Caco-2 (cell line): ENCODE measurements at regions not wholly inside any gene's neighbourhood (a gene's known extent, or its start where the extent isn't known, plus 50 kb on each side); places are given as distances from the start of the nearest gene placed in this dataset.
A peak's percentile ranks its signal among the peaks of the same experiment; 100 is the strongest.
"Not testable (repeated sequence)": the region's sequence is repeated elsewhere in the genome, so short reads cannot be mapped to it uniquely, and the experiment has no call there.

Experiments
- BruUV-seq: library from RNA; stranded (reverse); fragments of 400-500 nt; replicated peaks from 2 replicates; lab custom pipeline; 2021; lab: Mats Ljungman, UMichigan
- CTCF ChIA-PET: fragments of 300-600 bp; sonication (Branson Sonifier 250); formaldehyde crosslinking; loops from one replicate; lab custom pipeline; 2022; ENCODE audit warnings: antibody characterized with exemption; lab: Charles Lee
- POLR2A ChIA-PET: fragments of 300-600 bp; sonication (Branson Sonifier 250); formaldehyde crosslinking; loops from one replicate; lab custom pipeline; 2022; ENCODE audit warnings: antibody characterized with exemption; lab: Charles Lee
- DNase-seq, 2 experiments: peaks; one replicate each; pipeline versions ENCODE4 v3.0.0 to v3.0.0-alpha.2; 2020 to 2022
- H3K27me3 ChIP-seq: replicated peaks from 2 replicates; pipeline ENCODE4 v1.6.0; 2011; ENCODE audit warnings: low read length; ENCODE audit not compliant: control insufficient read depth, insufficient read depth
- H3K36me3 ChIP-seq: 2 replicates; pipeline ENCODE4 v1.5.1; 2011; ENCODE audit warnings: low read length; ENCODE audit not compliant: control insufficient read depth, insufficient read depth
- H3K4me1 ChIP-seq: fragments of 250-450 bp; sonication (Bioruptor Pico); 2 replicates; pipeline ENCODE4 v1.5.1; 2020; ENCODE audit warnings: mild to moderate bottlenecking
- H3K4me3 ChIP-seq: 2 replicates; pipeline ENCODE4 v1.5.1; 2011; ENCODE audit warnings: low read depth, mild to moderate bottlenecking, control low read depth, low read length
- H3K9me3 ChIP-seq: fragments of 250-450 bp; sonication (Bioruptor Pico); 2 replicates; pipeline ENCODE4 v1.5.1; 2020; ENCODE audit warnings: mild to moderate bottlenecking, moderate library complexity
- H3K27ac Mint-ChIP-seq: one replicate; pipeline ENCODE4 v1.8.0; 2022; ENCODE audit warnings: mixed read lengths; ENCODE audit not compliant: unreplicated experiment
- H3K27me3 Mint-ChIP-seq: one replicate; pipeline ENCODE4 v1.8.0; 2022; ENCODE audit warnings: mixed read lengths; ENCODE audit not compliant: insufficient read depth, unreplicated experiment
- H3K36me3 Mint-ChIP-seq: one replicate; pipeline ENCODE4 v1.8.0; 2022; ENCODE audit warnings: mild to moderate bottlenecking, mixed read lengths; ENCODE audit not compliant: insufficient read depth, unreplicated experiment
- H3K4me1 Mint-ChIP-seq: one replicate; pipeline ENCODE4 v1.8.0; 2022; ENCODE audit warnings: low read depth, mixed read lengths; ENCODE audit not compliant: unreplicated experiment
- H3K4me3 Mint-ChIP-seq: one replicate; pipeline ENCODE4 v1.8.0; 2022; ENCODE audit warnings: mild to moderate bottlenecking, moderate library complexity, mixed read lengths; ENCODE audit not compliant: unreplicated experiment
- H3K9me3 Mint-ChIP-seq: one replicate; pipeline ENCODE4 v1.8.0; 2022; ENCODE audit warnings: mixed read lengths; ENCODE audit not compliant: unreplicated experiment
- CTCF ChIP-seq, 2 experiments: fragments of 200-600 bp in 1 of 2; IDR thresholded peaks; 1 replicate in 1 of 2; 2 replicates in 1 of 2; pipeline versions ENCODE4 v1.5.1 to v1.8.0; 2011 to 2022; ENCODE audit warnings: antibody characterized with exemption in 1 of 2, control low read depth in 1 of 2, inconsistent platforms in 1 of 2, low read depth in 1 of 2, low read length in 1 of 2, mild to moderate bottlenecking in 1 of 2, moderate library complexity in 1 of 2; ENCODE audit not compliant: insufficient read depth in 1 of 2, severe bottlenecking in 1 of 2, unreplicated experiment in 1 of 2
- intact Hi-C: fragments of 100-400 bp; cut with micrococcal nuclease; formaldehyde crosslinking; loops from one replicate; pipeline ENCODE4 v1.10.0; 2022; ENCODE audit not compliant: unreplicated experiment

DNA sequence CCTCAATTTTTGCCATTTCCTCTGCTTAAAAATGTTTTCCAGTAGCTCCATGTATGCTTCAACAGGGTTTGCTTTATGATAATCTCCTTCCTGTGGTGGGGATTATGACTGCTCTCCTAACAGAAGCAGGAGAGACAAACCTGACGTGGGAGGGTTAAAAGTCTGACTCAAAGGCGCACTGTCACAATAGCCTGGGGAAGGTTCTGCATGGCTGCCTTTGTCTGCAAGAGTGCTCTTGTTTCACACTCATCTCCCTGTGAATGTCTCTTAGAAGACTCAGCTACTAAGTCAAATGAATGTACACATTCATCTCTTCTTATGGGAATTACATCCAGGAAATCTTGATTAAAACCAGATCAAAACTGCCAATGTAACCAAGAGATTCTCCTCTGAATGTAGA lies 90.9 kb upstream of the MTAP start:
- Histone ChIP-seq H3K9me3 (no peaks in the 10 kb centered on the region), H3K27me3 (no peaks in the 10 kb centered on the region), H3K4me3 (no peak overlapping the region), H3K36me3 (no peaks in the 10 kb centered on the region), H3K4me1 (peaks cover 10% of the 10 kb centered on the region; the same call in 1 of the 2 replicates)
- CTCF ChIA-PET, result no interaction called here
- BruUV-seq, result no TSS peak
- no peak overlapping the region for H3K4me3 Mint-ChIP-seq
- POLR2A ChIA-PET, result no interaction called here
- H3K27me3 Mint-ChIP-seq, result no peaks in the 10 kb centered on the region
- H3K36me3 Mint-ChIP-seq, result peaks cover 5% of the 10 kb centered on the region
- intact Hi-C loops, result no loop called here
- TF ChIP-seq CTCF (IDR thresholded peaks at IDR 0.05; ENCODE audit: insufficient read depth in 1 of 2, low read depth in 1 of 2, low read length in 1 of 2, severe bottlenecking in 1 of 2, unreplicated experiment in 1 of 2), result no peak
- H3K4me1 Mint-ChIP-seq, result peaks cover 6% of the 10 kb centered on the region
- H3K27ac Mint-ChIP-seq, result no peak overlapping the region
- no peak for DNase-seq
- H3K9me3 Mint-ChIP-seq, result no peaks in the 10 kb centered on the region

- Mint-ChIP-seq H3K4me1 (peaks cover 6% of the 10 kb centered on the region), H3K36me3 (no peaks in the 10 kb centered on the region), H3K4me3 (no peak overlapping the region), H3K27ac (no peak overlapping the region), H3K27me3 (no peaks in the 10 kb centered on the region), H3K9me3 (no peaks in the 10 kb centered on the region)
- DNase-seq, result peak in 1 of 2 experiments; percentile 22
- CTCF ChIA-PET, result no interaction called here
- Histone ChIP-seq H3K4me3 (no peak overlapping the region), H3K4me1 (peaks cover 10% of the 10 kb centered on the region; the same call in 1 of the 2 replicates), H3K27me3 (no peaks in the 10 kb centered on the region), H3K36me3 (no peaks in the 10 kb centered on the region), H3K9me3 (no peaks in the 10 kb centered on the region)
- POLR2A ChIA-PET, result no interaction called here
- TF ChIP-seq CTCF (IDR thresholded peaks at IDR 0.05; ENCODE audit: insufficient read depth in 1 of 2, low read depth in 1 of 2, low read length in 1 of 2, severe bottlenecking in 1 of 2, unreplicated experiment in 1 of 2), result no peak
- BruUV-seq, result no TSS peak
- intact Hi-C loops, result no loop called here
These were observed 87.0 kb upstream of the MTAP start for GRCh38 chr9:21715408-21715807.

- 0 out of 2 replicates have a peak, but pooled peaks cover 5% of the 10 kb centered on the region for H3K4me1 ChIP-seq
- H3K27me3 ChIP-seq, result no peaks in the 10 kb centered on the region
- no peak overlapping the region for H3K4me3 ChIP-seq
- DNase-seq, result no peak
- ChIA-PET CTCF (no interaction called here), POLR2A (no interaction called here)
- H3K9me3 Mint-ChIP-seq, result no peaks in the 10 kb centered on the region
- H3K27me3 Mint-ChIP-seq, result peaks cover 4% of the 10 kb centered on the region
- H3K4me1 Mint-ChIP-seq, result peaks cover 4% of the 10 kb centered on the region
- TF ChIP-seq CTCF (IDR thresholded peaks at IDR 0.05; ENCODE audit: insufficient read depth in 1 of 2, low read depth in 1 of 2, low read length in 1 of 2, severe bottlenecking in 1 of 2, unreplicated experiment in 1 of 2), result no peak
- no peak overlapping the region for H3K27ac Mint-ChIP-seq
- no peaks in the 10 kb centered on the region for H3K9me3 ChIP-seq
- no peaks in the 10 kb centered on the region for H3K36me3 ChIP-seq
- intact Hi-C loops, result no loop called here
- H3K36me3 Mint-ChIP-seq, result no peaks in the 10 kb centered on the region
- BruUV-seq, result no TSS peak
- H3K4me3 Mint-ChIP-seq, result no peak overlapping the region
These were observed 81.7 kb upstream of the MTAP start for GRCh38 chr9:21720758-21721157.

DNA sequence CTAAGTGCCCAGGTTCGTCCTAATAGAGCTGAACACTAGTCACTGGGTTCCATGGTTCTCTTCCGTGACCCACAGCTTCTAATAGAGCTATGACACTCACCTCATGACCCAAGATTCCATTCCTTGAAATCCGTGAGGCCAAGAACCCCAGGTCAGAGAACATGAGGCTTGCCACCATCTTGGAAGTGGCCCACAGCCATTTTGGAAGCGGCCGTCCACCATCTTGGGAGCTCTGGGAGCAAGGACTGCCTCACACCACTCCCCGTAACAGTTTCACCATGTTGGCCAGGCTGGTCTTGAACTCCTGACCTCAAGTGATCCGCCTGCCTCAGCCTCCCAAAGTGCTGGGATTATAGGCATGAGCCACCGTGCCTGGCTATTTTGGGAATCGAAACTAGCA lies 75.0 kb upstream of the MTAP start:
- H3K27me3 Mint-ChIP-seq, POLR2A ChIA-PET, CTCF ChIA-PET, BruUV-seq, H3K4me1 ChIP-seq, H3K36me3 Mint-ChIP-seq, H3K27ac Mint-ChIP-seq, H3K4me3 ChIP-seq, H3K27me3 ChIP-seq, intact Hi-C loops, H3K4me1 Mint-ChIP-seq, H3K9me3 Mint-ChIP-seq, H3K4me3 Mint-ChIP-seq, H3K9me3 ChIP-seq, DNase-seq, H3K36me3 ChIP-seq: not testable (repeated sequence)
